ENCODE measurements at regions not wholly inside any gene's neighbourhood (a gene's known extent, or its start where the extent isn't known, plus 50 kb on each side); places are given as distances from the start of the nearest gene placed in this dataset.

GRCh38 chr5:158485047-158485446 is 614.7 kb downstream of the EBF1 start:
- ATAC-seq, result peak; percentile 19 to 21
- no peaks in the 10 kb centered on the region for H3K9me3 ChIP-seq
- TF ChIP-seq CTCF (IDR thresholded peaks at IDR 0.05), result no peak
- no peak overlapping the region for H3K4me3 ChIP-seq
- H3K4me1 ChIP-seq, result peaks cover 22% of the 10 kb centered on the region
- DNase-seq, result no peak
- no peaks in the 10 kb centered on the region for H3K36me3 ChIP-seq
- H3K27ac ChIP-seq, result peak overlapping the region; percentile 58
- intact Hi-C loops (cut with DNase I), result no loop called here
- H3K27me3 ChIP-seq (ENCODE audit: low read depth), result no peaks in the 10 kb centered on the region

- H3K27me3 ChIP-seq (ENCODE audit: low read depth), result no peaks in the 10 kb centered on the region
- H3K9me3 ChIP-seq, result no peaks in the 10 kb centered on the region
- no peaks in the 10 kb centered on the region for H3K36me3 ChIP-seq
- intact Hi-C loops (cut with DNase I), result no loop called here
- no peak for TF ChIP-seq CTCF (IDR thresholded peaks at IDR 0.05)
- peaks cover 22% of the 10 kb centered on the region for H3K4me1 ChIP-seq
- ATAC-seq (no peak), DNase-seq (no peak)
- H3K4me3 ChIP-seq, result no peak overlapping the region
- no peak overlapping the region for H3K27ac ChIP-seq
Measured at GRCh38 chr5:158484150-158484549, 615.6 kb downstream of the EBF1 start.

- DNase-seq (no peak), ATAC-seq (peak; percentile 23 to 66)
- no peak for TF ChIP-seq CTCF (IDR thresholded peaks at IDR 0.05)
- Histone ChIP-seq H3K27me3 (ENCODE audit: low read depth) (no peaks in the 10 kb centered on the region), H3K36me3 (no peaks in the 10 kb centered on the region), H3K4me1 (peaks cover 22% of the 10 kb centered on the region), H3K27ac (peak overlapping the region; percentile 31), H3K9me3 (no peaks in the 10 kb centered on the region), H3K4me3 (no peak overlapping the region)
- intact Hi-C loops (cut with DNase I), result no loop called here
Measured at GRCh38 chr5:158483281-158483860, 616.3 kb downstream of the EBF1 start.

- no peak overlapping the region for H3K27ac ChIP-seq
- ATAC-seq (no peak), DNase-seq (no peak)
- peaks cover 22% of the 10 kb centered on the region for H3K4me1 ChIP-seq
- no peaks in the 10 kb centered on the region for H3K36me3 ChIP-seq
- no peaks in the 10 kb centered on the region for H3K27me3 ChIP-seq (ENCODE audit: low read depth)
- no peaks in the 10 kb centered on the region for H3K9me3 ChIP-seq
- H3K4me3 ChIP-seq, result no peak overlapping the region
- intact Hi-C loops (cut with DNase I), result no loop called here
- no peak for TF ChIP-seq CTCF (IDR thresholded peaks at IDR 0.05)
Measured at GRCh38 chr5:158482125-158482524, 617.6 kb downstream of the EBF1 start.

GRCh38 chr5:158478139-158478538 is 619.2 kb upstream of the CLINT1 start:
- Histone ChIP-seq H3K4me3 (no peak overlapping the region), H3K36me3 (no peaks in the 10 kb centered on the region), H3K27me3 (ENCODE audit: low read depth) (no peaks in the 10 kb centered on the region), H3K9me3 (no peaks in the 10 kb centered on the region), H3K27ac (no peak overlapping the region), H3K4me1 (peaks cover 7% of the 10 kb centered on the region)
- TF ChIP-seq CTCF (IDR thresholded peaks at IDR 0.05), result no peak
- intact Hi-C loops (cut with DNase I), result no loop called here
- DNase-seq (no peak), ATAC-seq (no peak)
